ENCODE measurements at regions not wholly inside any gene's neighbourhood (a gene's known extent, or its start where the extent isn't known, plus 50 kb on each side); places are given as distances from the start of the nearest gene placed in this dataset.
A peak's percentile ranks its signal among the peaks of the same experiment; 100 is the strongest.

GRCh38 chr15:99921101-99921500 lies 187.9 kb upstream of the LYSMD4 start:
- DNase-seq: no peak

GRCh38 chr15:99918072-99918471 lies 184.8 kb upstream of the LYSMD4 start:
- DNase-seq: no peak

- peak; percentile 23 for DNase-seq
These were observed 184.0 kb upstream of the LYSMD4 start for GRCh38 chr15:99917252-99917651.

GRCh38 chr15:99916668-99917223 lies 183.5 kb upstream of the LYSMD4 start:
- DNase-seq: no peak

- DNase-seq: peak; percentile 10
These were observed 181.5 kb upstream of the LYSMD4 start for GRCh38 chr15:99914723-99915122.

GRCh38 chr15:99911816-99912215 lies 178.6 kb upstream of the LYSMD4 start:
- peak; percentile 56 for DNase-seq

GRCh38 chr15:99909592-99910295 lies 176.5 kb upstream of the LYSMD4 start:
- DNase-seq: no peak

GRCh38 chr15:99907698-99908097 lies 174.5 kb upstream of the LYSMD4 start:
- no peak for DNase-seq

- no peak for DNase-seq
These were observed 173.6 kb upstream of the LYSMD4 start for GRCh38 chr15:99906793-99907192.

GRCh38 chr15:99906311-99906710 lies 173.1 kb upstream of the LYSMD4 start:
- no peak for DNase-seq

GRCh38 chr15:99902248-99902928 lies 169.2 kb upstream of the LYSMD4 start:
- DNase-seq: no peak

GRCh38 chr15:99895956-99896311 lies 162.7 kb upstream of the LYSMD4 start:
- DNase-seq: no peak

GRCh38 chr15:99895189-99895955 lies 162.1 kb upstream of the LYSMD4 start:
- no peak for DNase-seq

- no peak for DNase-seq
These were observed 145.6 kb upstream of the LYSMD4 start for GRCh38 chr15:99878835-99879234.

GRCh38 chr15:99873451-99873850 lies 140.2 kb upstream of the LYSMD4 start:
- DNase-seq: no peak

- DNase-seq: no peak
These were observed 130.4 kb upstream of the LYSMD4 start for GRCh38 chr15:99863550-99864198.

GRCh38 chr15:99857836-99858235 lies 124.6 kb upstream of the LYSMD4 start:
- DNase-seq: no peak

- DNase-seq: no peak
These were observed 117.3 kb upstream of the LYSMD4 start for GRCh38 chr15:99850517-99850916.

GRCh38 chr15:99845009-99845408 lies 111.8 kb upstream of the LYSMD4 start:
- no peak for DNase-seq

- DNase-seq: no peak
These were observed 110.9 kb upstream of the LYSMD4 start for GRCh38 chr15:99844150-99844549.

- no peak for DNase-seq
These were observed 108.8 kb upstream of the LYSMD4 start for GRCh38 chr15:99842071-99842470.

- DNase-seq: no peak
These were observed 93.0 kb upstream of the LYSMD4 start for GRCh38 chr15:99826157-99826780.

GRCh38 chr15:99823346-99823745 lies 90.1 kb upstream of the LYSMD4 start:
- DNase-seq: no peak

Measured in inflammatory macrophage treated with lipopolysaccharide for 4 hours (primary cell).